CD14-positive monocyte (primary cell): ENCODE measurements at regions not wholly inside any gene's neighbourhood (a gene's known extent, or its start where the extent isn't known, plus 50 kb on each side); places are given as distances from the start of the nearest gene placed in this dataset.

Experiments
- DNase-seq, 3 donors: peaks; one replicate each; pipeline ENCODE4 v3.0.0-alpha.2; 2011 to 2022
- H2AFZ ChIP-seq: 2 replicates; pipeline ENCODE4 v1.6.0; 2012; ENCODE audit warnings: mild to moderate bottlenecking, low read depth, low read length, inconsistent platforms; ENCODE audit not compliant: insufficient read depth, poor library complexity, severe bottlenecking
- H3K27ac ChIP-seq, 2 donors: 1 replicate in 1 of 2; 2 replicates in 1 of 2; pipeline ENCODE4 v1.5.1; 2012 to 2013; ENCODE audit warnings: low read length in 2 of 2, control low read depth in 1 of 2, inconsistent platforms in 1 of 2, low read depth in 1 of 2, mild to moderate bottlenecking in 1 of 2
- H3K27me3 ChIP-seq, 2 donors: one replicate each; pipeline versions ENCODE4 v1.6.0 to v1.6.1; 2011 to 2013; ENCODE audit warnings: low read length in 2 of 2; ENCODE audit not compliant: control insufficient read depth in 2 of 2, insufficient read depth in 2 of 2
- H3K36me3 ChIP-seq, 2 donors: replicated peaks in 1 of 2; 1 replicate in 1 of 2; 2 replicates in 1 of 2; pipeline versions ENCODE4 v1.5.1 to v1.6.1; 2012 to 2013; ENCODE audit warnings: low read length in 2 of 2, control low read depth in 1 of 2, inconsistent platforms in 1 of 2, mild to moderate bottlenecking in 1 of 2; ENCODE audit not compliant: insufficient read depth in 2 of 2, control insufficient read depth in 1 of 2
- H3K4me1 ChIP-seq, 2 donors: 1 replicate in 1 of 2; 2 replicates in 1 of 2; pipeline versions ENCODE4 v1.5.1 to v1.6.1; 2012 to 2013; ENCODE audit warnings: low read length in 2 of 2, control low read depth in 1 of 2, inconsistent platforms in 1 of 2, mild to moderate bottlenecking in 1 of 2, moderate library complexity in 1 of 2; ENCODE audit not compliant: insufficient read depth in 2 of 2, control insufficient read depth in 1 of 2
- H3K4me2 ChIP-seq: replicated peaks from 2 replicates; pipeline ENCODE3; 2012; ENCODE audit warnings: low read length, moderate library complexity, mild to moderate bottlenecking; ENCODE audit not compliant: poor library complexity, severe bottlenecking; ENCODE audit errors: extremely low read depth
- H3K4me3 ChIP-seq, 3 experiments: fragments of 200-600 bp in 1 of 3; sonication (generic) in 1 of 3; replicated peaks in 1 of 3; 1 replicate in 2 of 3; 2 replicates in 1 of 3; pipeline ENCODE4 v1.5.1; 2011 to 2013; ENCODE audit warnings: low read length in 3 of 3, mild to moderate bottlenecking in 3 of 3, control low read depth in 2 of 3, low read depth in 2 of 3, inconsistent platforms in 1 of 3, moderate library complexity in 1 of 3
- H3K79me2 ChIP-seq: 2 replicates; pipeline ENCODE4 v1.6.0; 2012; ENCODE audit warnings: mild to moderate bottlenecking, control low read depth, inconsistent platforms, low read length, moderate library complexity; ENCODE audit not compliant: insufficient read depth
- H3K9ac ChIP-seq: 2 replicates; pipeline ENCODE4 v1.6.0; 2017; ENCODE audit warnings: low read length, mild to moderate bottlenecking; ENCODE audit not compliant: insufficient read depth, poor library complexity, severe bottlenecking
- H3K9me3 ChIP-seq, 2 donors: replicated peaks in 1 of 2; 1 replicate in 1 of 2; 2 replicates in 1 of 2; pipeline versions ENCODE4 v1.5.1 to v1.6.1; 2012 to 2013; ENCODE audit warnings: low read length in 2 of 2, control low read depth in 1 of 2; ENCODE audit not compliant: control insufficient read depth in 1 of 2, insufficient read depth in 1 of 2
- H4K20me1 ChIP-seq: 2 replicates; pipeline ENCODE4 v1.6.0; 2012; ENCODE audit warnings: mild to moderate bottlenecking, low read length, control low read depth, moderate library complexity; ENCODE audit not compliant: insufficient read depth
- H3K27ac Mint-ChIP-seq, 7 donors: one replicate each; pipeline ENCODE4 v1.8.0; 2020; ENCODE audit warnings: mild to moderate bottlenecking in 7 of 7, mixed read lengths in 7 of 7, moderate library complexity in 6 of 7, inconsistent platforms in 2 of 7
- H3K27me3 Mint-ChIP-seq, 3 donors: one replicate each; pipeline ENCODE4 v1.8.0; 2021 to 2022; ENCODE audit warnings: low read depth in 3 of 3, mild to moderate bottlenecking in 3 of 3, mixed read lengths in 3 of 3, moderate library complexity in 3 of 3, inconsistent platforms in 1 of 3
- H3K36me3 Mint-ChIP-seq, 2 donors: one replicate each; pipeline ENCODE4 v1.8.0; 2020; ENCODE audit warnings: mixed read lengths in 2 of 2, inconsistent platforms in 1 of 2, mild to moderate bottlenecking in 1 of 2
- H3K4me1 Mint-ChIP-seq: one replicate; pipeline ENCODE4 v1.8.0; 2020; ENCODE audit warnings: mild to moderate bottlenecking, mixed read lengths
- H3K4me3 Mint-ChIP-seq, 2 donors: one replicate each; pipeline ENCODE4 v1.8.0; 2020; ENCODE audit warnings: mild to moderate bottlenecking in 2 of 2, mixed read lengths in 2 of 2, moderate library complexity in 1 of 2
- H3K9me3 Mint-ChIP-seq, 7 donors: one replicate each; pipeline ENCODE4 v1.8.0; 2020 to 2022; ENCODE audit warnings: mixed read lengths in 7 of 7, mild to moderate bottlenecking in 6 of 7, moderate library complexity in 6 of 7, inconsistent platforms in 2 of 7
- WGBS: methylation state at CpG from one replicate; pipeline ENCODE4 v1.1.5; 2013; ENCODE audit warnings: missing lambda C conversion rate; ENCODE audit not compliant: insufficient coverage; 5-methylcytosine and 5-hydroxymethylcytosine counted together
- intact Hi-C, 2 donors: fragments of 100-400 bp; cut with micrococcal nuclease; formaldehyde crosslinking; loops; one replicate each; pipeline versions ENCODE4 v1.15.0 to v1.15.1; 2023
- TF ChIP-seq, protein P1 (sequence below): fragments of 200-600 bp; IDR thresholded peaks from one replicate; pipeline ENCODE4 v1.8.0; 2022; ENCODE audit warnings: antibody characterized with exemption, mild to moderate bottlenecking

DNA sequence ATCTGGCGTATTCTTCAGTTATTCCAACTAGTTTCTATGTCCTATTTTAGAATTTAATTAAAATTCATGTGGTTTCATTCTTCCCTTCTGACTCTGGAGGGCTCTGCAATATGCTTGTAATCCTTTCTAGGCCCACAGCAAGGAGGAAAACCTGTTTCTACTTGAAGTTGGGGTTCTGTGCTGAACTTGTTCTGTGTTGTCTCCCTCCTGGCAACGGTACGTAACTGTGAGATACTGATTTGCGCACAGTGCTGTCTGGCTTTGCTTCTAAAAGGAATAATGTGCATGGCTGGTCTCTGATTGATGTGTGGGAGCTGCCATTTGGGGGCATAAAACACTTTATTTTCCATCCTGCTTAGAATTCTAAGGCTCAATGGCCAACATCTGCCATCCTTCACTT is 81.7 kb downstream of the NABP1 start:
- Mint-ChIP-seq H3K27ac (no peak overlapping the region), H3K4me1 (peaks cover 4% of the 10 kb centered on the region), H3K27me3 (no peaks in the 10 kb centered on the region), H3K36me3 (no peaks in the 10 kb centered on the region), H3K4me3 (no peak overlapping the region), H3K9me3 (peaks cover 0 to 6% (median 0%) of the 10 kb centered on the region in 7 donors)
- Histone ChIP-seq H4K20me1 (no peaks in the 10 kb centered on the region), H3K36me3 (no peaks in the 10 kb centered on the region), H3K4me2 (no peak overlapping the region), H3K27ac (no peak overlapping the region), H3K9ac (no peak overlapping the region), H3K27me3 (no peaks in the 10 kb centered on the region), H2AFZ (peak overlapping the region; percentile 23), H3K9me3 (no peaks in the 10 kb centered on the region), H3K4me3 (no peak overlapping the region), H3K79me2 (no peaks in the 10 kb centered on the region), H3K4me1 (no peaks in the 10 kb centered on the region)
- TF ChIP-seq, protein P1, sequence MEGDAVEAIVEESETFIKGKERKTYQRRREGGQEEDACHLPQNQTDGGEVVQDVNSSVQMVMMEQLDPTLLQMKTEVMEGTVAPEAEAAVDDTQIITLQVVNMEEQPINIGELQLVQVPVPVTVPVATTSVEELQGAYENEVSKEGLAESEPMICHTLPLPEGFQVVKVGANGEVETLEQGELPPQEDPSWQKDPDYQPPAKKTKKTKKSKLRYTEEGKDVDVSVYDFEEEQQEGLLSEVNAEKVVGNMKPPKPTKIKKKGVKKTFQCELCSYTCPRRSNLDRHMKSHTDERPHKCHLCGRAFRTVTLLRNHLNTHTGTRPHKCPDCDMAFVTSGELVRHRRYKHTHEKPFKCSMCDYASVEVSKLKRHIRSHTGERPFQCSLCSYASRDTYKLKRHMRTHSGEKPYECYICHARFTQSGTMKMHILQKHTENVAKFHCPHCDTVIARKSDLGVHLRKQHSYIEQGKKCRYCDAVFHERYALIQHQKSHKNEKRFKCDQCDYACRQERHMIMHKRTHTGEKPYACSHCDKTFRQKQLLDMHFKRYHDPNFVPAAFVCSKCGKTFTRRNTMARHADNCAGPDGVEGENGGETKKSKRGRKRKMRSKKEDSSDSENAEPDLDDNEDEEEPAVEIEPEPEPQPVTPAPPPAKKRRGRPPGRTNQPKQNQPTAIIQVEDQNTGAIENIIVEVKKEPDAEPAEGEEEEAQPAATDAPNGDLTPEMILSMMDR, result no peak
- 100% methylated on average over 3 of the region's 4 CpGs for WGBS
- intact Hi-C loops, result no loop called here
- DNase-seq, result no peak

DNA sequence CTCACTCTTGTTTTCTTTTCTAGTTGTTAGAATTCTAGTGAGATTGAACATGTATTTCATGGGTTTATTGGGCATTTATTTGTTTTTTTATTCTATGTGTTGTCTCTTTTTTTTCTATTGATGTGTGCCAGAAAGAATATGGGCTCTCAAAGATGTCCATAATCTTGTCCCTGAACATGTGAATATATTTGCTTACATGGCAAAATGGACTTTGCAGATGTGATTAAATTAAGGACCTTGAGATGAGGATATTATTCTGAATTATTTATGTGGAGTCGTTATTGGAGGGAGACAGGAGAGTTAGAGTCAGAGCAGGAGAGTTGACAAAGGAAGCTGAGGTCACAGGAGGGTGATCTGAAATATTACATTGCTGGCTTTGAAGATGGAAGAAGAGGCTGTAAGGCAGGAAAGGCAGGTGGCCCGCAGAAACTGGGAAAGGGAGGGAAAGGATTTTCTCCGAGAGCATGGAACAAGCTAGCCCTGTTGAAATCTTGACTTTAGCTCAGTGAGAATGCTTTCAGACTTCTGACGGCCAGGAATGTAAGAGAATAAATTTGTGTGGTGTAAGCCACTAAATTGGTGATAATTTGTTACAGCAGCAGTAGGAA is 82.8 kb downstream of the NABP1 start:
- intact Hi-C loops, result no loop called here
- Mint-ChIP-seq H3K4me1 (peaks cover 4% of the 10 kb centered on the region), H3K4me3 (no peak overlapping the region), H3K27ac (no peak overlapping the region), H3K9me3 (peaks cover 0 to 6% (median 0%) of the 10 kb centered on the region in 7 donors), H3K36me3 (no peaks in the 10 kb centered on the region), H3K27me3 (no peaks in the 10 kb centered on the region)
- H3K4me2 ChIP-seq, result no peak overlapping the region
- no peak overlapping the region for H3K27ac ChIP-seq
- no peaks in the 10 kb centered on the region for H3K79me2 ChIP-seq
- TF ChIP-seq, protein P1, result no peak
- H2AFZ ChIP-seq, result no peak overlapping the region
- no peak for DNase-seq
- H3K4me3 ChIP-seq, result no peak overlapping the region
- no peaks in the 10 kb centered on the region for H3K9me3 ChIP-seq
- H3K9ac ChIP-seq, result no peak overlapping the region
- no peaks in the 10 kb centered on the region for H3K36me3 ChIP-seq
- no peaks in the 10 kb centered on the region for H3K4me1 ChIP-seq
- H4K20me1 ChIP-seq, result no peaks in the 10 kb centered on the region
- no peaks in the 10 kb centered on the region for H3K27me3 ChIP-seq
- 97% methylated on average over 3 of the region's 4 CpGs for WGBS
